Neural cell (in vitro differentiated cells): ENCODE measurements at regions not wholly inside any gene's neighbourhood (a gene's known extent, or its start where the extent isn't known, plus 50 kb on each side); places are given as distances from the start of the nearest gene placed in this dataset.

Experiments
- H2AFZ ChIP-seq: fragments of 200-600, 300-800 bp; sonication (generic), shearing (Covaris generic); 2 replicates; pipeline ENCODE4 v1.6.0; 2014; ENCODE audit warnings: low read depth, mild to moderate bottlenecking, antibody characterized with exemption, low read length, moderate library complexity
- H3F3A ChIP-seq: fragments of 200-600 bp; shearing (Covaris generic); 2 replicates; pipeline ENCODE4 v1.6.1; 2016; ENCODE audit warnings: mild to moderate bottlenecking, moderate library complexity, mixed read lengths, antibody characterized with exemption, low read length; ENCODE audit not compliant: insufficient read depth, poor library complexity, severe bottlenecking
- H3K27ac ChIP-seq: fragments of 200-600, 300-800 bp; sonication (generic), shearing (Covaris generic); 2 replicates; pipeline ENCODE4 v1.5.1; 2014; ENCODE audit warnings: mild to moderate bottlenecking, low read length, moderate library complexity
- H3K27me3 ChIP-seq: fragments of 300-800, 200-600 bp; sonication (generic), shearing (Covaris generic); 2 replicates; pipeline ENCODE4 v1.6.0; 2014; ENCODE audit warnings: mild to moderate bottlenecking, low read depth, low read length, moderate library complexity; ENCODE audit not compliant: insufficient read depth
- H3K36me3 ChIP-seq: fragments of 300-800, 200-600 bp; sonication (generic), shearing (Covaris generic); 2 replicates; pipeline ENCODE4 v1.5.1; 2014; ENCODE audit warnings: mild to moderate bottlenecking, antibody characterized with exemption, low read length, moderate library complexity; ENCODE audit not compliant: insufficient read depth
- H3K4me2 ChIP-seq: fragments of 300-800, 200-600 bp; sonication (generic), shearing (Covaris generic); 2 replicates; pipeline ENCODE4 v1.6.0; 2014; ENCODE audit warnings: mild to moderate bottlenecking, low read length
- H3K4me3 ChIP-seq: fragments of 300-800, 200-600 bp; sonication (generic), shearing (Covaris generic); 2 replicates; pipeline ENCODE4 v1.5.1; 2014; ENCODE audit warnings: mild to moderate bottlenecking, low read length, moderate library complexity
- H3K79me2 ChIP-seq: fragments of 200-600 bp; shearing (Covaris generic); replicated peaks from 2 replicates; pipeline ENCODE4 v1.6.0; 2014; ENCODE audit warnings: mild to moderate bottlenecking, low read length, moderate library complexity; ENCODE audit not compliant: insufficient read depth
- H3K9ac ChIP-seq: fragments of 300-800, 200-600 bp; sonication (generic), shearing (Covaris generic); 2 replicates; pipeline ENCODE4 v1.6.1; 2016; ENCODE audit warnings: mild to moderate bottlenecking, low read length, mixed read lengths
- H3K9me2 ChIP-seq: fragments of 200-600 bp; shearing (Covaris generic); 2 replicates; pipeline ENCODE4 v1.6.1; 2016; ENCODE audit warnings: mild to moderate bottlenecking, low read length, mixed read lengths; ENCODE audit not compliant: insufficient read depth
- H3K9me3 ChIP-seq: fragments of 200-600, 300-800 bp; sonication (generic), shearing (Covaris generic); 2 replicates; pipeline ENCODE4 v1.6.1; 2016; ENCODE audit warnings: mild to moderate bottlenecking, mixed run types, low read length, moderate library complexity, mixed read lengths
- H4K20me1 ChIP-seq: fragments of 200-600 bp; shearing (Covaris generic); 2 replicates; pipeline ENCODE4 v1.6.1; 2016; ENCODE audit warnings: mild to moderate bottlenecking, mixed run types; ENCODE audit not compliant: insufficient read depth
- EP300 ChIP-seq: fragments of 450-650 bp; conservative IDR thresholded peaks from 2 replicates; pipeline ENCODE4 v1.6.1; 2014; ENCODE audit warnings: antibody characterized with exemption, mild to moderate bottlenecking, moderate library complexity; ENCODE audit not compliant: poor library complexity, severe bottlenecking
- EZH2 ChIP-seq: fragments of 200-600, 300-800 bp; shearing (Covaris generic), sonication (generic); IDR thresholded peaks from 2 replicates; pipeline ENCODE4 v1.6.1; 2014; ENCODE audit warnings: antibody characterized with exemption, low read length, borderline replicate concordance, mild to moderate bottlenecking; ENCODE audit not compliant: insufficient read depth, poor library complexity, severe bottlenecking
- MXI1 ChIP-seq: fragments of 450-650 bp; conservative IDR thresholded peaks from 2 replicates; pipeline ENCODE4 v1.6.1; 2014; ENCODE audit warnings: antibody characterized with exemption, mild to moderate bottlenecking; ENCODE audit not compliant: poor library complexity, severe bottlenecking
- POLR2AphosphoS5 ChIP-seq: IDR thresholded peaks from 2 replicates; pipeline ENCODE4 v1.6.1; 2012
- RAD21 ChIP-seq: fragments of 450-650 bp; conservative IDR thresholded peaks from 2 replicates; pipeline ENCODE4 v1.6.1; 2014; ENCODE audit warnings: antibody characterized with exemption, mild to moderate bottlenecking, moderate library complexity
- SMC3 ChIP-seq: fragments of 450-650 bp; conservative IDR thresholded peaks from 2 replicates; pipeline ENCODE4 v1.6.1; 2014; ENCODE audit warnings: antibody characterized with exemption, mild to moderate bottlenecking, moderate library complexity; ENCODE audit not compliant: poor library complexity
- TAF1 ChIP-seq: IDR thresholded peaks from 2 replicates; pipeline ENCODE4 v1.6.1; 2012; ENCODE audit warnings: low read depth
- TF ChIP-seq, protein P1 (sequence below): fragments of 450-650 bp; IDR thresholded peaks from 2 replicates; pipeline ENCODE4 v1.5.1; 2014; ENCODE audit warnings: antibody characterized with exemption, mild to moderate bottlenecking, moderate library complexity; ENCODE audit not compliant: poor library complexity, severe bottlenecking
- TF ChIP-seq, protein P2 (sequence below): IDR thresholded peaks from 2 replicates; pipeline ENCODE4 v1.6.1; 2012; ENCODE audit warnings: borderline replicate concordance

DNA sequence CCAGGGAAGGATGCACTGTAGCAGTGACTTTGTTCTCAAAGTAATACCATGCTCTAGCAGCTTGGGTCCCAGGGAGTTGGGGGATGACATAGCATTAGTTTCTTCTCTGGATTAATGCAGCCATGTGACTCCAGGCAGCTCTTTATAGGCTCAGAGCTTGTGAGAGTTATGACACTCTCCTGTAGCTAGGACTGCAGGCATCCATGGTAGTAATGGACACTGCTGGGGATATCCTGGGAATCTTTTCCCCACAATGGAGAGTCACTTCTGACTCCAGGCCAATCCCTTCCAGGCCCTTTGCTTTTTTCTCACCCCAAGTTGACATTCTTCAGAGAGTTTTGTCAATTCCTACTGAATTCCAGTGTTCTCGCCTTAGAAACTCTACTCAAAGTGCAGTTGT, 270.9 kb downstream of the COG6 start:
- Histone ChIP-seq H3K9me3 (no peaks in the 10 kb centered on the region), H3K9me2 (no peaks in the 10 kb centered on the region), H3K9ac (no peak overlapping the region), H3K36me3 (no peaks in the 10 kb centered on the region), H4K20me1 (no peaks in the 10 kb centered on the region), H3K4me3 (no peak overlapping the region), H3K4me2 (no peak overlapping the region), H3K27ac (no peak overlapping the region), H3K79me2 (no peaks in the 10 kb centered on the region), H3F3A (no peaks in the 10 kb centered on the region), H2AFZ (no peak overlapping the region), H3K27me3 (no peaks in the 10 kb centered on the region)
- TF ChIP-seq POLR2AphosphoS5: no peak

DNA sequence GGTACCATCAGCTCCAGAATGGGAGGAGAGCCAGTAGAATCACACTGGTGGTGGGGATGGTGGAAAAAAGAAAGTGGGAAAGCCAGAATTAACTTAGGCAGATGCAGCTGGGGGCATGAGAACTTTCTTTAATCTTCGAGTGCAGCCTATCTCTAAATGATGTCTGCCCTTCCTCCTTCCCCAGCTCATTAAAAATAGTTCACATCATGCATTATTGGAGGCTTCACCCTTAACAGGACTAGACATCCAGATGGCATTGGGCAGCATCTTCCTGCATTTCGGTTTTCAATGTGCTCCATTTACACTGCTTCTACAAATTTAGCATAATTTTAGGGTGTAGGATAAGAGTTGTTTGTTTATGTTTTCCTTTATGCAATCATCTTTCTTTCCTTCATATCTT, 272.8 kb downstream of the COG6 start:
- Histone ChIP-seq H3K9me2 (no peaks in the 10 kb centered on the region), H2AFZ (no peak overlapping the region), H3K4me3 (no peak overlapping the region), H3K9me3 (no peaks in the 10 kb centered on the region), H3K27me3 (no peaks in the 10 kb centered on the region), H3K4me2 (no peak overlapping the region), H4K20me1 (no peaks in the 10 kb centered on the region), H3F3A (no peaks in the 10 kb centered on the region), H3K27ac (no peak overlapping the region), H3K36me3 (no peaks in the 10 kb centered on the region), H3K9ac (no peak overlapping the region), H3K79me2 (no peaks in the 10 kb centered on the region)
- no peak for TF ChIP-seq SMC3
- TF ChIP-seq, protein P1, sequence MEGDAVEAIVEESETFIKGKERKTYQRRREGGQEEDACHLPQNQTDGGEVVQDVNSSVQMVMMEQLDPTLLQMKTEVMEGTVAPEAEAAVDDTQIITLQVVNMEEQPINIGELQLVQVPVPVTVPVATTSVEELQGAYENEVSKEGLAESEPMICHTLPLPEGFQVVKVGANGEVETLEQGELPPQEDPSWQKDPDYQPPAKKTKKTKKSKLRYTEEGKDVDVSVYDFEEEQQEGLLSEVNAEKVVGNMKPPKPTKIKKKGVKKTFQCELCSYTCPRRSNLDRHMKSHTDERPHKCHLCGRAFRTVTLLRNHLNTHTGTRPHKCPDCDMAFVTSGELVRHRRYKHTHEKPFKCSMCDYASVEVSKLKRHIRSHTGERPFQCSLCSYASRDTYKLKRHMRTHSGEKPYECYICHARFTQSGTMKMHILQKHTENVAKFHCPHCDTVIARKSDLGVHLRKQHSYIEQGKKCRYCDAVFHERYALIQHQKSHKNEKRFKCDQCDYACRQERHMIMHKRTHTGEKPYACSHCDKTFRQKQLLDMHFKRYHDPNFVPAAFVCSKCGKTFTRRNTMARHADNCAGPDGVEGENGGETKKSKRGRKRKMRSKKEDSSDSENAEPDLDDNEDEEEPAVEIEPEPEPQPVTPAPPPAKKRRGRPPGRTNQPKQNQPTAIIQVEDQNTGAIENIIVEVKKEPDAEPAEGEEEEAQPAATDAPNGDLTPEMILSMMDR: no peak
- TF ChIP-seq TAF1: no peak
- TF ChIP-seq EZH2: no peak
- TF ChIP-seq POLR2AphosphoS5: no peak
- TF ChIP-seq, protein P2, sequence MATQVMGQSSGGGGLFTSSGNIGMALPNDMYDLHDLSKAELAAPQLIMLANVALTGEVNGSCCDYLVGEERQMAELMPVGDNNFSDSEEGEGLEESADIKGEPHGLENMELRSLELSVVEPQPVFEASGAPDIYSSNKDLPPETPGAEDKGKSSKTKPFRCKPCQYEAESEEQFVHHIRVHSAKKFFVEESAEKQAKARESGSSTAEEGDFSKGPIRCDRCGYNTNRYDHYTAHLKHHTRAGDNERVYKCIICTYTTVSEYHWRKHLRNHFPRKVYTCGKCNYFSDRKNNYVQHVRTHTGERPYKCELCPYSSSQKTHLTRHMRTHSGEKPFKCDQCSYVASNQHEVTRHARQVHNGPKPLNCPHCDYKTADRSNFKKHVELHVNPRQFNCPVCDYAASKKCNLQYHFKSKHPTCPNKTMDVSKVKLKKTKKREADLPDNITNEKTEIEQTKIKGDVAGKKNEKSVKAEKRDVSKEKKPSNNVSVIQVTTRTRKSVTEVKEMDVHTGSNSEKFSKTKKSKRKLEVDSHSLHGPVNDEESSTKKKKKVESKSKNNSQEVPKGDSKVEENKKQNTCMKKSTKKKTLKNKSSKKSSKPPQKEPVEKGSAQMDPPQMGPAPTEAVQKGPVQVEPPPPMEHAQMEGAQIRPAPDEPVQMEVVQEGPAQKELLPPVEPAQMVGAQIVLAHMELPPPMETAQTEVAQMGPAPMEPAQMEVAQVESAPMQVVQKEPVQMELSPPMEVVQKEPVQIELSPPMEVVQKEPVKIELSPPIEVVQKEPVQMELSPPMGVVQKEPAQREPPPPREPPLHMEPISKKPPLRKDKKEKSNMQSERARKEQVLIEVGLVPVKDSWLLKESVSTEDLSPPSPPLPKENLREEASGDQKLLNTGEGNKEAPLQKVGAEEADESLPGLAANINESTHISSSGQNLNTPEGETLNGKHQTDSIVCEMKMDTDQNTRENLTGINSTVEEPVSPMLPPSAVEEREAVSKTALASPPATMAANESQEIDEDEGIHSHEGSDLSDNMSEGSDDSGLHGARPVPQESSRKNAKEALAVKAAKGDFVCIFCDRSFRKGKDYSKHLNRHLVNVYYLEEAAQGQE: no peak
- TF ChIP-seq EP300: no peak
- TF ChIP-seq RAD21: no peak
- TF ChIP-seq MXI1: no peak

DNA sequence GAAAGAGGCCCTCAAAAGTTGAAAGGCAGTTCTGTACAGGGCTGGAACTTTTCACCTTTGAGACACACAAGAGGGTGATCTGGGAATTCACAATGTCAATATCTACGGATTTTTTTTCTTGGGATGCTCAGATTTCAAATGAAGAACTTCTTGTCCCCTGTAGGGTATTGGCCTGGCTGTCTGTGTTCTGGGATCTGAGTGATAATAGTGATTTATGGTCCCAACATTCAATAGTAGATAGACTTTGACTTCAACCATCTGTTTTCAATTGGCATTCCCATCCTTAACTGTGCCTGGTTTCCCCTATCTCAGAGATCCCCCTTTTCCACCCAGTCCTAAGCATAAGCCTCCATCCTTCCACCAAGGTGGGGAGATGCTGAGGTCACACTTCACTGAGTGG, 274.1 kb downstream of the COG6 start:
- Histone ChIP-seq H3K27ac (no peak overlapping the region), H3F3A (no peaks in the 10 kb centered on the region), H3K4me3 (no peak overlapping the region), H3K4me2 (no peak overlapping the region), H4K20me1 (no peaks in the 10 kb centered on the region), H3K9me2 (no peaks in the 10 kb centered on the region), H3K27me3 (no peaks in the 10 kb centered on the region), H3K9ac (no peak overlapping the region), H3K79me2 (no peaks in the 10 kb centered on the region), H2AFZ (no peak overlapping the region), H3K36me3 (no peaks in the 10 kb centered on the region), H3K9me3 (no peaks in the 10 kb centered on the region)
- TF ChIP-seq EZH2 (no peak), RAD21 (no peak), POLR2AphosphoS5 (no peak), EP300 (no peak), SMC3 (no peak), MXI1 (no peak), TAF1 (no peak)
- TF ChIP-seq, protein P1: no peak
- TF ChIP-seq, protein P2: no peak
